GM23338 (cell line): ENCODE measurements at regions not wholly inside any gene's neighbourhood (a gene's known extent, or its start where the extent isn't known, plus 50 kb on each side); places are given as distances from the start of the nearest gene placed in this dataset.

Experiments
- ATAC-seq: fragments of 200-7000 bp; cut with Tn5 transposase; 3 replicates; pipeline ENCODE4 v1.9.1; 2020
- DNase-seq: peaks from one replicate; pipeline ENCODE4 v3.0.0-alpha.2; 2015; ENCODE audit warnings: low spot score
- H2AFZ ChIP-seq: fragments of 200-600 bp; sonication (generic); 2 replicates; pipeline ENCODE4 v1.8.0; 2016; ENCODE audit warnings: antibody characterized with exemption, mild to moderate bottlenecking, moderate library complexity
- H3F3A ChIP-seq: fragments of 200-600 bp; sonication (generic); replicated peaks from 2 replicates; pipeline ENCODE4 v1.8.0; 2017; ENCODE audit warnings: antibody characterized with exemption, mixed run types, low read depth
- H3K27ac ChIP-seq: fragments of 200-600 bp; sonication (generic); 2 replicates; pipeline ENCODE4 v1.6.1; 2016; ENCODE audit warnings: low read depth
- H3K27me3 ChIP-seq: fragments of 200-600 bp; sonication (generic); 2 replicates; pipeline ENCODE4 v1.8.0; 2016; ENCODE audit warnings: mild to moderate bottlenecking, mixed run types, moderate library complexity; ENCODE audit not compliant: insufficient read depth
- H3K36me3 ChIP-seq: fragments of 200-600 bp; sonication (generic); 2 replicates; pipeline ENCODE4 v1.8.0; 2016; ENCODE audit warnings: mild to moderate bottlenecking; ENCODE audit not compliant: insufficient read depth
- H3K4me1 ChIP-seq: fragments of 200-600 bp; sonication (generic); 2 replicates; pipeline ENCODE4 v1.8.0; 2016; ENCODE audit warnings: mild to moderate bottlenecking, moderate library complexity; ENCODE audit not compliant: insufficient read depth
- H3K4me2 ChIP-seq: fragments of 200-600 bp; sonication (generic); 2 replicates; pipeline ENCODE4 v1.7.1; 2017; ENCODE audit warnings: mixed run types
- H3K4me3 ChIP-seq: fragments of 200-600 bp; sonication (generic); 2 replicates; pipeline ENCODE4 v1.6.1; 2016; ENCODE audit warnings: mixed run types
- H3K79me2 ChIP-seq: fragments of 200-600 bp; sonication (generic); replicated peaks from 2 replicates; pipeline ENCODE4 v1.8.0; 2017; ENCODE audit warnings: mild to moderate bottlenecking; ENCODE audit not compliant: insufficient read depth
- H3K9me2 ChIP-seq: fragments of 200-600 bp; sonication (generic); 2 replicates; pipeline ENCODE4 v1.8.0; 2017; ENCODE audit not compliant: insufficient read depth
- H4K20me1 ChIP-seq: fragments of 200-600 bp; sonication (generic); replicated peaks from 2 replicates; pipeline ENCODE4 v1.8.0; 2017; ENCODE audit warnings: mild to moderate bottlenecking; ENCODE audit not compliant: insufficient read depth
- H3K27ac Mint-ChIP-seq: 2 replicates; pipeline ENCODE4 v1.8.0; 2020; ENCODE audit warnings: inconsistent platforms, mild to moderate bottlenecking, moderate library complexity, mixed read lengths
- H3K27me3 Mint-ChIP-seq: 3 replicates; pipeline ENCODE4 v1.8.0; 2022; ENCODE audit warnings: low read depth, mild to moderate bottlenecking, moderate library complexity, mixed read lengths, inconsistent platforms; ENCODE audit not compliant: insufficient read depth, poor library complexity
- H3K36me3 Mint-ChIP-seq: 3 replicates; pipeline ENCODE4 v1.8.0; 2021; ENCODE audit warnings: low read depth, mild to moderate bottlenecking, inconsistent platforms, moderate library complexity, mixed read lengths
- H3K4me1 Mint-ChIP-seq: 3 replicates; pipeline ENCODE4 v1.8.0; 2020; ENCODE audit warnings: mild to moderate bottlenecking, inconsistent platforms, mixed read lengths
- H3K4me3 Mint-ChIP-seq: 3 replicates; pipeline ENCODE4 v1.8.0; 2021; ENCODE audit warnings: moderate library complexity, mild to moderate bottlenecking, inconsistent platforms, mixed read lengths
- H3K9me3 Mint-ChIP-seq: 3 replicates; pipeline ENCODE4 v1.8.0; 2020; ENCODE audit warnings: moderate library complexity, mild to moderate bottlenecking, inconsistent platforms, mixed read lengths
- CREB1 ChIP-seq: fragments of 250-450 bp; sonication (Bioruptor Pico); IDR thresholded peaks from 2 replicates; pipeline ENCODE4 v1.5.0; 2020; ENCODE audit warnings: low read depth, mild to moderate bottlenecking, moderate library complexity
- CTCF ChIP-seq, 2 experiments: fragments of 200-600 bp in 1 of 2; sonication (generic) in 1 of 2; conservative IDR thresholded peaks; 2 replicates each; pipeline versions ENCODE4 v1.5.1 to v1.6.1; 2016 to 2017; ENCODE audit warnings: antibody characterized with exemption in 2 of 2, low read depth in 2 of 2, mild to moderate bottlenecking in 2 of 2, moderate library complexity in 1 of 2
- ETS1 ChIP-seq: IDR thresholded peaks from 2 replicates; pipeline ENCODE4 v1.6.1; 2016; ENCODE audit warnings: antibody characterized with exemption
- EZH2 ChIP-seq: fragments of 200-600 bp; sonication (generic); IDR thresholded peaks from one replicate; pipeline ENCODE4 v1.8.0; 2017; ENCODE audit warnings: antibody characterized with exemption, mild to moderate bottlenecking, low read depth; ENCODE audit not compliant: unreplicated experiment
- EZH2phosphoT487 ChIP-seq: fragments of 200-600 bp; sonication (generic); IDR thresholded peaks from one replicate; pipeline ENCODE4 v1.8.1; 2018; ENCODE audit warnings: antibody characterized with exemption; ENCODE audit not compliant: unreplicated experiment
- JUNB ChIP-seq: IDR thresholded peaks from one replicate; pipeline ENCODE4 v1.6.1; 2016; ENCODE audit warnings: antibody characterized with exemption; ENCODE audit not compliant: unreplicated experiment
- NANOG ChIP-seq: IDR thresholded peaks from 2 replicates; pipeline ENCODE4 v1.6.1; 2016; ENCODE audit warnings: antibody characterized with exemption, borderline replicate concordance
- POLR2AphosphoS5 ChIP-seq: IDR thresholded peaks from 2 replicates; pipeline ENCODE4 v1.6.1; 2016; ENCODE audit warnings: antibody characterized with exemption, low read depth
- REST ChIP-seq: IDR thresholded peaks from one replicate; pipeline ENCODE4 v1.6.1; 2018; ENCODE audit warnings: antibody characterized with exemption; ENCODE audit not compliant: unreplicated experiment
- STAT1 ChIP-seq: IDR thresholded peaks from one replicate; pipeline ENCODE4 v1.6.1; 2016; ENCODE audit warnings: antibody characterized with exemption; ENCODE audit not compliant: unreplicated experiment
- ZNF114 ChIP-seq: fragments of 250-450 bp; sonication (Bioruptor Pico); IDR thresholded peaks from 2 replicates; pipeline ENCODE4 v1.5.0; 2020; ENCODE audit warnings: mild to moderate bottlenecking, moderate library complexity
- ZNF331 ChIP-seq: fragments of 250-450 bp; sonication (Bioruptor Pico); IDR thresholded peaks from 2 replicates; pipeline ENCODE4 v1.5.0; 2020; ENCODE audit warnings: low read depth, mild to moderate bottlenecking, moderate library complexity
- TF ChIP-seq, protein P1 (sequence below): fragments of 250-450 bp; sonication (Bioruptor Pico); IDR thresholded peaks from 2 replicates; pipeline ENCODE4 v1.5.0; 2020; ENCODE audit warnings: mild to moderate bottlenecking, moderate library complexity

DNA sequence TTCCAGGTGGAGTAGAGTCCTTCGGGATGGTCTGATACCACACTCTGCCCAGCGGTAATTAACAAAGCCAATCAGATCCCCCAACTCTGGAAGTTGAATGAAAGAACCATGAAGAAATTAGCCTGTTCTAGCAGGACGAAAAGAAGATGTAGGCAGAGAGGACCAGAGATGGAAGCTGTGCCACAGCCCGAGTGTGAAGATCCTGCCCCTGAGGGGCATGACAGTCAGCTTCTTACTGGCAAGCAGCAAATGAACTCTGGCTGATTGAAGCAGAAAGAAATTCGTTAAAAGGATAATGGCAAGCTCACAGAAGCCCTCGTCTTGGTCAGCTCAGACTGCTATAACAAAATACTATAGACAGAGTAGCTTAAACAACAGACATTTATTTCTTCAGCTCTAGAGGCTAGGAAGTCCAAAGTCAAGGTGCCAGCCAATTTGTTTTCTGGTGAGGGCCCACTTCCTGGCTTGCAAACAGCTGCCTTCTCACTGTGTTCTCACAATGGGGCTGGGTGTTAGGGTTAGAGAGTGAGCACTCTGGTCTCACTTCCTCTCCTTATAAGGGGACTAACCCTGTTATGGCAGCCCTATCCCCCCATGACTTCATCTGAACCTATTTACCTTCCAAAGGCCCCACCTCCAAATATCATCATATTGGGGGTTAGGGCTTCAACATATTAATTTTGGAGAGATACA, 307.1 kb downstream of the VPS13C start:
- no peaks in the 10 kb centered on the region for H3K9me3 Mint-ChIP-seq
- no peak overlapping the region for H3K4me2 ChIP-seq
- H3K36me3 Mint-ChIP-seq, result no peaks in the 10 kb centered on the region
- DNase-seq, result no peak
- H3K4me1 Mint-ChIP-seq, result no peaks in the 10 kb centered on the region
- H2AFZ ChIP-seq, result peak overlapping the region; percentile 80; the same call in 1 of the 2 replicates
- no peak overlapping the region for H3K4me3 ChIP-seq
- TF ChIP-seq ETS1 (no peak), EZH2phosphoT487 (no peak), ZNF114 (CRISPR knock-in tag) (no peak), STAT1 (no peak), REST (no peak), JUNB (no peak), CREB1 (CRISPR knock-in tag) (no peak), CTCF (conservative IDR thresholded peaks at IDR 0.05; ENCODE audit: low read depth in 2 of 2) (no peak), ZNF331 (CRISPR knock-in tag) (no peak), NANOG (no peak), POLR2AphosphoS5 (no peak), EZH2 (no peak)
- TF ChIP-seq, protein P1, sequence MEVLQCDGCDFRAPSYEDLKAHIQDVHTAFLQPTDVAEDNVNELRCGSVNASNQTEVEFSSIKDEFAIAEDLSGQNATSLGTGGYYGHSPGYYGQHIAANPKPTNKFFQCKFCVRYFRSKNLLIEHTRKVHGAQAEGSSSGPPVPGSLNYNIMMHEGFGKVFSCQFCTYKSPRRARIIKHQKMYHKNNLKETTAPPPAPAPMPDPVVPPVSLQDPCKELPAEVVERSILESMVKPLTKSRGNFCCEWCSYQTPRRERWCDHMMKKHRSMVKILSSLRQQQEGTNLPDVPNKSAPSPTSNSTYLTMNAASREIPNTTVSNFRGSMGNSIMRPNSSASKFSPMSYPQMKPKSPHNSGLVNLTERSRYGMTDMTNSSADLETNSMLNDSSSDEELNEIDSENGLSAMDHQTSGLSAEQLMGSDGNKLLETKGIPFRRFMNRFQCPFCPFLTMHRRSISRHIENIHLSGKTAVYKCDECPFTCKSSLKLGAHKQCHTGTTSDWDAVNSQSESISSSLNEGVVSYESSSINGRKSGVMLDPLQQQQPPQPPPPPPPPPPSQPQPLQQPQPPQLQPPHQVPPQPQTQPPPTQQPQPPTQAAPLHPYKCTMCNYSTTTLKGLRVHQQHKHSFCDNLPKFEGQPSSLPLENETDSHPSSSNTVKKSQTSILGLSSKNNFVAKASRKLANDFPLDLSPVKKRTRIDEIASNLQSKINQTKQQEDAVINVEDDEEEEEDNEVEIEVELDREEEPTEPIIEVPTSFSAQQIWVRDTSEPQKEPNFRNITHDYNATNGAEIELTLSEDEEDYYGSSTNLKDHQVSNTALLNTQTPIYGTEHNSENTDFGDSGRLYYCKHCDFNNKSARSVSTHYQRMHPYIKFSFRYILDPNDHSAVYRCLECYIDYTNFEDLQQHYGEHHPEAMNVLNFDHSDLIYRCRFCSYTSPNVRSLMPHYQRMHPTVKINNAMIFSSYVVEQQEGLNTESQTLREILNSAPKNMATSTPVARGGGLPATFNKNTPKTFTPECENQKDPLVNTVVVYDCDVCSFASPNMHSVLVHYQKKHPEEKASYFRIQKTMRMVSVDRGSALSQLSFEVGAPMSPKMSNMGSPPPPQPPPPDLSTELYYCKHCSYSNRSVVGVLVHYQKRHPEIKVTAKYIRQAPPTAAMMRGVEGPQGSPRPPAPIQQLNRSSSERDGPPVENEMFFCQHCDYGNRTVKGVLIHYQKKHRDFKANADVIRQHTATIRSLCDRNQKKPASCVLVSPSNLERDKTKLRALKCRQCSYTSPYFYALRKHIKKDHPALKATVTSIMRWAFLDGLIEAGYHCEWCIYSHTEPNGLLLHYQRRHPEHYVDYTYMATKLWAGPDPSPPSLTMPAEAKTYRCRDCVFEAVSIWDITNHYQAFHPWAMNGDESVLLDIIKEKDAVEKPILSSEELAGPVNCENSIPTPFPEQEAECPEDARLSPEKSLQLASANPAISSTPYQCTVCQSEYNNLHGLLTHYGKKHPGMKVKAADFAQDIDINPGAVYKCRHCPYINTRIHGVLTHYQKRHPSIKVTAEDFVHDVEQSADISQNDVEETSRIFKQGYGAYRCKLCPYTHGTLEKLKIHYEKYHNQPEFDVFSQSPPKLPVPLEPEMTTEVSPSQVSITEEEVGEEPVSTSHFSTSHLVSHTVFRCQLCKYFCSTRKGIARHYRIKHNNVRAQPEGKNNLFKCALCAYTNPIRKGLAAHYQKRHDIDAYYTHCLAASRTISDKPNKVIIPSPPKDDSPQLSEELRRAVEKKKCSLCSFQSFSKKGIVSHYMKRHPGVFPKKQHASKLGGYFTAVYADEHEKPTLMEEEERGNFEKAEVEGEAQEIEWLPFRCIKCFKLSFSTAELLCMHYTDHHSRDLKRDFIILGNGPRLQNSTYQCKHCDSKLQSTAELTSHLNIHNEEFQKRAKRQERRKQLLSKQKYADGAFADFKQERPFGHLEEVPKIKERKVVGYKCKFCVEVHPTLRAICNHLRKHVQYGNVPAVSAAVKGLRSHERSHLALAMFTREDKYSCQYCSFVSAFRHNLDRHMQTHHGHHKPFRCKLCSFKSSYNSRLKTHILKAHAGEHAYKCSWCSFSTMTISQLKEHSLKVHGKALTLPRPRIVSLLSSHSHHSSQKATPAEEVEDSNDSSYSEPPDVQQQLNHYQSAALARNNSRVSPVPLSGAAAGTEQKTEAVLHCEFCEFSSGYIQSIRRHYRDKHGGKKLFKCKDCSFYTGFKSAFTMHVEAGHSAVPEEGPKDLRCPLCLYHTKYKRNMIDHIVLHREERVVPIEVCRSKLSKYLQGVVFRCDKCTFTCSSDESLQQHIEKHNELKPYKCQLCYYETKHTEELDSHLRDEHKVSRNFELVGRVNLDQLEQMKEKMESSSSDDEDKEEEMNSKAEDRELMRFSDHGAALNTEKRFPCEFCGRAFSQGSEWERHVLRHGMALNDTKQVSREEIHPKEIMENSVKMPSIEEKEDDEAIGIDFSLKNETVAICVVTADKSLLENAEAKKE (CRISPR knock-in tag), result no peak
- H3K4me3 Mint-ChIP-seq, result no peak overlapping the region
- no peaks in the 10 kb centered on the region for H3K4me1 ChIP-seq
- no peaks in the 10 kb centered on the region for H3K9me2 ChIP-seq
- H3K36me3 ChIP-seq, result no peaks in the 10 kb centered on the region
- H3K27me3 Mint-ChIP-seq, result peaks cover 4% of the 10 kb centered on the region
- H3K27me3 ChIP-seq, result no peaks in the 10 kb centered on the region
- no peaks in the 10 kb centered on the region for H3K79me2 ChIP-seq
- no peaks in the 10 kb centered on the region for H3F3A ChIP-seq
- H3K27ac Mint-ChIP-seq, result no peak overlapping the region
- no peak overlapping the region for H3K27ac ChIP-seq
- H4K20me1 ChIP-seq, result no peaks in the 10 kb centered on the region
- no peak for ATAC-seq
